GM19463 (cell line): ENCODE measurements at regions not wholly inside any gene's neighbourhood (a gene's known extent, or its start where the extent isn't known, plus 50 kb on each side); places are given as distances from the start of the nearest gene placed in this dataset.
"Not testable (repeated sequence)": the region's sequence is repeated elsewhere in the genome, so short reads cannot be mapped to it uniquely, and the experiment has no call there.

Experiments used
- ATAC-seq: cut with Tn5 transposase; IDR thresholded peaks from one replicate; pipeline ENCODE4 v1.9.1; 2021; ENCODE audit warnings: mild to moderate bottlenecking, moderate library complexity; ENCODE audit not compliant: unreplicated experiment

- ATAC-seq = not testable (repeated sequence)
Measured at GRCh38 chr2:242089213-242089549, 219.7 kb downstream of the RTP5 start.

DNA sequence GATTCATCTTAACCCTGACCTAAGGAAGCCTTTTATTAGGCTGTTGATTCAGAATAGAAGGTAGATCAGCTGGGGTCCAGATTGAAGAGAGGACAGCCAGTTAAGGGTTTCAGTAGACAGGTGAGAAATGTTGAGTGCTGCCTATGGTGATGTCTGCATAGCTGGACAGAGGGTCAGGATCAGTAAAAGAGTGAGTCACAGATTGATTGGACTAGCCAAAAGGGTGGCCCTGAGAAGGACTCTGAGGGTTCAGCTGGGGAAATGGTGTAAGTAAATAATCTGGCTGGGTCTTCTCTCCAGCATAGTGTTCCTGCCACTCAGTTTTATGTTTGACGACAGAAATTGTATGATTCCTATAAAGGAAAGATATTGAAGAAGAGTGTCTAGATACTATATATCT is 227.7 kb downstream of the RTP5 start:
- ATAC-seq = not testable (repeated sequence)

DNA sequence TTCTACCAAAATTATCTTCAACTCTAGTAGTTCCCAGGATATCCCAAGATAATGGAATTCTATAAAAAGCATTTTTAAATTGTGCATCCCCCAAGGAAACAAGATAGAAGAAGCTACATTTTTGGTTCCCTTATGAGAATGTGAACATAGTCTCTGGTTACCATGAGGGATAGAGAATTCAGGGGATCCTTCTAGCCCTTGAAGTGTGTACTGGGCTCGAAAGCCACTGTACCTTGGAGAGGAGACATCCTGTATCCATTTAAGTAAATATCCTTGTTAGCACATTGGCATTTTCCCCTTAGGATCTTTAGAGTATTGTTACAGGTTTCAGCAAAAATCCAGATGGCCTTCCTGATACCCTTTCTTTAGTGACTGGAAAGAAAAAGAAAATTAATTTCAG is 228.5 kb downstream of the RTP5 start:
- ATAC-seq = no peak

DNA sequence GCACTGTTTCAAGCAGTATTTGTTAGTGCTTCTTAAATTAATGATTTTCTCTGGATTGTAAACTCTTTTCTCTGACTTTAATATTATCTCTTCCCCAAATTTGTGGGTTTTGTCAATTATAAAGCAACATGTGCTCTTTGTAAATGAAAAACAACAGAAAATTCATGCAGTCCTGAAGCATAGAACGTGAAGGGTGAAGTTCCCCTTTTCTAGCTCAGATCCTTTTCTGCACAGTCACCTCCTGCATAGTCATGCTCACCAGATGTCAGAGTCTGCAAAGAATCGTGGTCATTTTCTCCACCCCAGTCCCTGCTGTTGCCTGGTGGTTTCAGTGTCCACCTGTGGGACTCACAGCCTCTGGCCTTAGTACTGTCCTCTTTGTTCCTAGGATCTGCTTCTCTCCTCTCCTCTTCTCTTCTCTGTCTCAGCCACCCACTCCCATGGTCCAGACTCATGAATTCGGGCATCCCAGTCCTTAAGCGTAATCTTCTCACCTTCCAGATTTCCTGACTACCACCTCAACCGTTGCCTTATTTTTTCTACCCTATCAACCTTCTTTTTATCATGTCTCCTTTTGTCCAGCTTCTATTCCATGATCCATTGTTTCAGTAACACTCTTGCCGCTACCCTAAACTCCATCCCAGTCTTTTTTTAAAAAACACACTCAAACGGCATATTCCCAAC is 229.1 kb downstream of the RTP5 start:
- ATAC-seq = no peak

DNA sequence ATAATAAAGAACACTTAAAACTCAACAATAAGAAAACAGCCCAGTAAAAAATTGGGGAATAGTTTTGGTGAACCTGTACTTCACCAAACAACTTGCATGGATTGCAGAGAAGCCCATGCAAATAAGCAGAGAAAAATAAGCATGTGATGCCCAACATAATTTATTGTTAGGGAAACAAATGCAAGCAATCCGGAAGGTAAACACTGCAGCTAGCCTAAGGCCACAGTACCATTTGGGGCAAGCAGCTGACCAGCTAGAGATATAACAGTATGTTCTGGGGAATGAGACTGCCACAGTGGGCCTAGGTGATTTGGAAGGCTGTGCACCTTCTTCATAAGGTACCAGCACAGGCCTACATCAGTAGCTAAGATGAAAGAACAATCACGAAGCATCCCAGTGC is 233.6 kb downstream of the RTP5 start:
- ATAC-seq = not testable (repeated sequence)

GRCh38 chr2:242104202-242104956 is 234.8 kb downstream of the RTP5 start:
- ATAC-seq = not testable (repeated sequence)

DNA sequence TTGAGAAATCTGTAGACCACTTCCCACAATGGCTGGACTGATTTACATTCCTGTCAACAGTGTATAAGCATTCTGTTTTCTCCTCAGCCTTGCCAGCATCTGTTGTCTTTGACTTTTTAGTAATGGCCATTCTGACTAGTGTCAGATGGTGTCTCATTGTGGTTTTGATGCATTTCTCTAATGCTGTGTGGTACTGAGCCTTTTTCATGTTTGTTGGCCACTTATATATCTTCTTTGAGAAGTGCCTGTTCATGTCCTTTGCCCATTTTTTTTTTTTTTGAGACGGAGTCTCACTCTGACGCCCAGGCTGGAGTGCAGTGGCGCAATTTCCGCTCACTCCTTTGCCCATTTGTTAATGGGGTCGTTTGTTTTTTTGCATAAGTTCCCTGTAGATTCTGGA is 237.5 kb downstream of the RTP5 start:
- not testable (repeated sequence) for ATAC-seq

- not testable (repeated sequence) for ATAC-seq
Measured at GRCh38 chr2:242108797-242109500, 239.4 kb downstream of the RTP5 start.

GRCh38 chr2:242109819-242110218 is 240.3 kb downstream of the RTP5 start:
- not testable (repeated sequence) for ATAC-seq

DNA sequence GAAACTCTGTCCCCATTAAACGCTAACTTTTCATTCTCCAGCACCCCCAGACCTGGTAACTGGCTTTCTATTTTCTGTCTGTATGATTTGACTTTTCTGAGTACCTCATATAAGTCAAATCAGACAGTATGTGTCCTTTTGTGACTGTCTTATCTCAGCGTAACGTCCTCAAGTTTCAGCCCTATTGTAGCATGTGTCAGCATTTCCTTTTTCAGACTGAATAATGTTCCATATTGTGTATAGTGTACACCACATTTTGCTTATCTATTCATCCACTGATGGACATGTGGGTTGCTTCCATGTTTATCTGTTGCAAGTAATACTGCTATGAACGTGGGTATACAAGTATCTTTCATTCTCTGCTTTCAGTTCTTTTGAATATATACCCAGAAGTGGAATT is 242.4 kb downstream of the RTP5 start:
- not testable (repeated sequence) for ATAC-seq

- not testable (repeated sequence) for ATAC-seq
Measured at GRCh38 chr2:242113492-242113891, 244.0 kb downstream of the RTP5 start.

DNA sequence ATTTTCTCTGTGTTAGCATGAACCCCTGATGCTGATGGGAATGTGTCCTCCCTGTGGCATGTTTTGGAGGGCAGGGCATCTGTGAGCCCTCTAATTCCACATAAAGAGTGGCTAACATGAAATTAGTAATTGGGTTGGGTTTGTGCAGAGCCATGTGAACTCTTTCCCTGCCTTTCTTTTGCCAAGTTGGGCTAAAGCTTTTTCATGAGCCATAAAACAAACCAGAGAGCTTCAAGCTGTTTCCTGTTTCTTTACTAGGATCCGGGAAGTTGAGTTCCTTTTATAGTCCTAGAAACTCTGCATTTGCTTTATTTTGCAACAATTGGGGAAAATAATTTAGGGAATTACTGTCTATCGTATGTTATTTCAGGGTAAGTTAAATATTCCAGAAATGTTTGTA is 247.1 kb downstream of the RTP5 start:
- ATAC-seq = not testable (repeated sequence)

DNA sequence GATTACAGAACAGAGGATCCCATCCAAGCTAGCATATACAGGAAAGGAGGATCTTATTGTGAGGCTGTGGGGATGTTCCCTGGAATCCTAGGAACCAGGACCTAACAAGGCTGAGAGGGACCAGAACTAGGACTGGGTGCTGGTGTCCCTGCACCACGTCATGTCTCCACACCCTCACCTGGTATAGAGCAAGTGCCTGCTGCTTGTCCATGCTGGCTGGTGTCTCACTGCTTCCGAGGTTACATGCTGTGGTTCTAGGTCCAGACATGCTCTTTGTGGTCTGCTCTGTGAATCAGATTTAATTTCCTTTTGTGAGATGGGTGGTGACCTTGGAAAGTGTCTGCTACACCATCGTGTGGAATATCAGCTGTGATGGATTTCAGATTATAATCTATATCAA is 247.8 kb downstream of the RTP5 start:
- not testable (repeated sequence) for ATAC-seq

DNA sequence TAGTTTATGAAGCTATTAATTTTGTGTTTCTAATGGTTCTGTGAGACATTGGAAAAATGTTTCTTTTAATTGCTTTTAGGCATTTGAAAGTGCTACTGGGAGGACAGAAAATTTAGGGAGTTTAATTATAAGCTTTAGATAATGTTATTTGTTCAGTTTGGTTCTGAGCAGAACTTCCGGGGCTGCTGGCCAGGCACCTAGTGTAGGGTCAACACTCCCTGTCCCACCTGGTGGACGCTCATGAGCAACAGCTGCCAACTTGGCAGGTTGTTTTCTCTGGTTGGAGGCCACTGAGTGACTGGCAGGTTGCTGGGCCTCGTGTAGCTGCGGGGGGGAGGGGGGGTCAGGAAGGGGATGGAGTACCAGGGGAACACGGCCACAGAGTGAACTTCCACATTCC is 250.2 kb downstream of the RTP5 start:
- not testable (repeated sequence) for ATAC-seq

- not testable (repeated sequence) for ATAC-seq
Measured at GRCh38 chr2:242130682-242131081, 261.2 kb downstream of the RTP5 start.

DNA sequence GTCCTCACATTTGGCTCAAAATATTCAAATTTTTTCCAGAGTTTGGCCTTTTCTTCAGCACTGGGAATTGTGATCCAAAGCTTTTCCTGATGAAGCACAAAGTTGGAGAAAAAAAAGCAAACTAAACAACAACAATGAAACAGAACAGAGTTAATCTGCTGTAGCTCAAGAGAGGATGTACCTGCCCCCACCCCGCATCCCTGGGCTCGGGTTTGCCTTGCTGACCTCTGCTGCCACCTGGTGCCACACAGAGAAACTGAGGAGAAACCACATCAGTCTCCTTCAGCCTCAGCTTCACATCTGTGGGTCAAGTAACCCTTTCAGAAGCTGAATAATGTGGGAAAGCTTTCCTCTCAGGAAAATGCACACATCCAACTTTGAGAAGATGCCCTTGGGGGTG is 290.4 kb downstream of the RTP5 start:
- not testable (repeated sequence) for ATAC-seq

GRCh38 chr2:242165115-242165514 is 295.6 kb downstream of the RTP5 start:
- ATAC-seq = not testable (repeated sequence)

GRCh38 chr2:242171290-242171689 is 301.8 kb downstream of the RTP5 start:
- not testable (repeated sequence) for ATAC-seq
